ENCODE measurements at regions not wholly inside any gene's neighbourhood (a gene's known extent, or its start where the extent isn't known, plus 50 kb on each side); places are given as distances from the start of the nearest gene placed in this dataset.

GRCh38 chr3:69462826-69463100 is 76.9 kb upstream of the FRMD4B start:
- intact Hi-C loops (cut with DNase I): no loop called here
- no peak overlapping the region for H3K27ac ChIP-seq

GRCh38 chr3:69462022-69462825 is 76.3 kb upstream of the FRMD4B start:
- Histone ChIP-seq H3K9ac (ENCODE audit: low read depth in 2 of 2, low read length in 2 of 2) (no peak overlapping the region), H3K27ac (no peak overlapping the region), H3K4me1 (no peaks in the 10 kb centered on the region), H3K27me3 (no peaks in the 10 kb centered on the region), H3K36me3 (no peaks in the 10 kb centered on the region), H3K4me3 (no peak overlapping the region), H3K9me3 (no peaks in the 10 kb centered on the region)
- DNase-seq: no peak
- intact Hi-C loops (cut with DNase I): no loop called here
- no peak for TF ChIP-seq CTCF (IDR thresholded peaks at IDR 0.05)

More at GRCh38 chr3:69462826-69463100, 76.9 kb upstream of the FRMD4B start:
- Histone ChIP-seq H3K9ac (ENCODE audit: low read depth in 2 of 2, low read length in 2 of 2) (no peak overlapping the region), H3K27me3 (no peaks in the 10 kb centered on the region), H3K36me3 (no peaks in the 10 kb centered on the region), H3K4me3 (no peak overlapping the region), H3K4me1 (no peaks in the 10 kb centered on the region), H3K9me3 (no peaks in the 10 kb centered on the region)
- no peak for TF ChIP-seq CTCF (IDR thresholded peaks at IDR 0.05)
- DNase-seq: no peak

- no peak for DNase-seq
- Histone ChIP-seq H3K27ac (no peak overlapping the region), H3K9me3 (no peaks in the 10 kb centered on the region), H3K36me3 (no peaks in the 10 kb centered on the region), H3K4me3 (no peak overlapping the region), H3K9ac (ENCODE audit: low read depth in 2 of 2, low read length in 2 of 2) (no peak overlapping the region), H3K27me3 (no peaks in the 10 kb centered on the region), H3K4me1 (no peaks in the 10 kb centered on the region)
- TF ChIP-seq CTCF (IDR thresholded peaks at IDR 0.05): no peak
- intact Hi-C loops (cut with DNase I): no loop called here
Observed at GRCh38 chr3:69460034-69460433, 74.1 kb upstream of the FRMD4B start.

- no peak overlapping the region for H3K4me3 ChIP-seq
- H3K9me3 ChIP-seq: no peaks in the 10 kb centered on the region
- H3K9ac ChIP-seq (ENCODE audit: low read depth in 2 of 2, low read length in 2 of 2): no peak overlapping the region
- H3K27ac ChIP-seq: no peak overlapping the region
- H3K36me3 ChIP-seq: no peaks in the 10 kb centered on the region
- no peak for TF ChIP-seq CTCF (IDR thresholded peaks at IDR 0.05)
- intact Hi-C loops (cut with DNase I): no loop called here
- DNase-seq: no peak
- no peaks in the 10 kb centered on the region for H3K4me1 ChIP-seq
- H3K27me3 ChIP-seq: no peaks in the 10 kb centered on the region
Observed at GRCh38 chr3:69458803-69459365, 73.0 kb upstream of the FRMD4B start.

- intact Hi-C loops (cut with DNase I): no loop called here
- Histone ChIP-seq H3K27me3 (no peaks in the 10 kb centered on the region), H3K9me3 (no peaks in the 10 kb centered on the region), H3K4me1 (no peaks in the 10 kb centered on the region), H3K27ac (no peak overlapping the region), H3K9ac (ENCODE audit: low read depth in 2 of 2, low read length in 2 of 2) (no peak overlapping the region), H3K36me3 (no peaks in the 10 kb centered on the region), H3K4me3 (no peak overlapping the region)
- TF ChIP-seq CTCF (IDR thresholded peaks at IDR 0.05): no peak
- no peak for DNase-seq
Observed at GRCh38 chr3:69456631-69457030, 70.7 kb upstream of the FRMD4B start.

Measured in colonic mucosa (tissue), 4 donors.